ENCODE measurements at regions not wholly inside any gene's neighbourhood (a gene's known extent, or its start where the extent isn't known, plus 50 kb on each side); places are given as distances from the start of the nearest gene placed in this dataset.

- no peak for TF ChIP-seq EZH2 (IDR thresholded peaks at IDR 0.05; ENCODE audit: borderline replicate concordance, low read depth, low read length, severe bottlenecking)
- no peak for TF ChIP-seq JUN (IDR thresholded peaks at IDR 0.05; ENCODE audit: borderline replicate concordance, insufficient read depth, insufficient read length, low read depth)
- no peak for TF ChIP-seq MAX (IDR thresholded peaks at IDR 0.05; ENCODE audit: insufficient read depth, insufficient read length)
- TF ChIP-seq CTCF (IDR thresholded peaks at IDR 0.05; ENCODE audit: extremely low read depth in 1 of 2, insufficient read depth in 1 of 2, low read depth in 1 of 2, low read length in 2 of 2): no peak
- no peak for TF ChIP-seq GATA2 (IDR thresholded peaks at IDR 0.05; ENCODE audit: insufficient read depth, insufficient read length, low read depth, low read length)
- TF ChIP-seq POLR2AphosphoS5 (IDR thresholded peaks at IDR 0.05; ENCODE audit: insufficient read depth, low read depth, low read length): no peak
- TF ChIP-seq POLR2A (IDR thresholded peaks at IDR 0.05; ENCODE audit: low read depth, low read length): no peak
Measured at GRCh38 chr2:149832324-149832723, 244.7 kb upstream of the MMADHC start.
